Right lobe of liver (tissue), 6 donors: ENCODE measurements at regions not wholly inside any gene's neighbourhood (a gene's known extent, or its start where the extent isn't known, plus 50 kb on each side); places are given as distances from the start of the nearest gene placed in this dataset.

Experiments
- ATAC-seq, 4 donors: fragments of 200-7000 bp; cut with Tn5 transposase; one replicate each; pipeline ENCODE4 v1.9.1; 2020; ENCODE audit warnings: mild to moderate bottlenecking in 4 of 4, moderate library complexity in 4 of 4
- DNase-seq, 3 donors: peaks; one replicate each; pipeline ENCODE4 v3.0.0-alpha.2; 2020
- H3K27ac ChIP-seq, 3 donors: fragments of 200-600 bp; one replicate each; pipeline ENCODE4 v1.8.0; 2022
- H3K27me3 ChIP-seq, 2 donors: fragments of 200-600 bp; one replicate each; pipeline ENCODE4 v1.8.0; 2022
- H3K36me3 ChIP-seq, 4 donors: fragments of 200-600 bp; sonication (generic) in 1 of 4; one replicate each; pipeline versions ENCODE4 v1.5.1 to v1.8.0; 2017 to 2022; ENCODE audit warnings: control low read depth in 1 of 4
- H3K4me1 ChIP-seq, 4 donors: fragments of 200-600 bp; sonication (generic) in 1 of 4; one replicate each; pipeline versions ENCODE4 v1.5.1 to v1.8.0; 2017 to 2022; ENCODE audit warnings: control low read depth in 1 of 4
- H3K4me3 ChIP-seq, 3 donors: fragments of 200-600 bp; one replicate each; pipeline ENCODE4 v1.8.0; 2022
- H3K9me3 ChIP-seq, 4 donors: fragments of 200-600 bp; sonication (generic) in 1 of 4; one replicate each; pipeline versions ENCODE4 v1.5.1 to v1.8.0; 2017 to 2022; ENCODE audit warnings: control low read depth in 1 of 4
- POLR2A ChIP-seq: fragments of 450-650 bp; IDR thresholded peaks from one replicate; pipeline ENCODE4 v1.6.1; 2017; ENCODE audit warnings: antibody characterized with exemption, mild to moderate bottlenecking
- WGBS: methylation state at CpG from one replicate; pipeline ENCODE4 v1.1.6; 2018; ENCODE audit warnings: low coverage, low lambda C conversion rate; ENCODE audit not compliant: insufficient coverage; ENCODE audit errors: missing lambda C conversion rate; 5-methylcytosine and 5-hydroxymethylcytosine counted together
- intact Hi-C, 2 donors: fragments of 100-400 bp; cut with DNase I; formaldehyde crosslinking; loops; one replicate each; pipeline versions ENCODE4 v1.11.2 to v1.14.1; 2022
- TF ChIP-seq, protein P1 (sequence below), 4 donors: fragments of 200-600 bp in 3 of 4; fragments of 450-650 bp in 1 of 4; IDR thresholded peaks; one replicate each; pipeline versions ENCODE4 v1.5.1 to v1.8.0; 2016 to 2022; ENCODE audit warnings: antibody characterized with exemption in 4 of 4, mild to moderate bottlenecking in 2 of 4
- donor health status: DM: no; HTN: yes; CAD: no.
- donor health status: DM: no; HTN: no; CAD: no.
- donor health status: DM: no; HTN: no; CAD: no.
- donor health status: DM: no; HTN: yes; CAD: no.
- donor health status: DM: no; HTN: yes; CAD: no.

DNA sequence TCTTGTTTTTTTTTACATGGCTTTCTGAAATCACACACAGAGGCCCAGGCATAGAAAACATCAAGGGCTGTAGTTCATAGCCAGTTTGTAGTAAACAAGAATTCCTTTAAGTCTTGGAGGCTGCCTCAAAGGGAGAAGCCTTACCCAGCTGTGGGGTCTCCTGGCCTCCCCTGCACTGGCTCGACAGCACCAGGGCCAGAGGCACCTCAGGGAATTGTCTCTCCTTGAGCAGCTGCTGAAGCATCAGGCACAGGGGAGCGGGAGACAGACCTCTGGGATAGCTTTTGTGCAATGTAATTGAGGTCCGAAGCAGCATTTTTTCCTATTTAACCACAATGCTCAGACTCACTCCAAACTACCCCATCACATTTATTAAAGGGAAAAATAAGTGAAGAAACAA lies 209.1 kb downstream of the HRH4 start:
- WGBS, result 52% methylated on average over 2 of the region's 3 CpGs
- Histone ChIP-seq H3K4me3 (no peak overlapping the region), H3K27me3 (no peaks in the 10 kb centered on the region), H3K9me3 (no peaks in the 10 kb centered on the region), H3K4me1 (no peaks in the 10 kb centered on the region), H3K27ac (no peak overlapping the region), H3K36me3 (no peaks in the 10 kb centered on the region)
- ATAC-seq (no peak), DNase-seq (no peak)
- no peak for TF ChIP-seq POLR2A
- TF ChIP-seq, protein P1, sequence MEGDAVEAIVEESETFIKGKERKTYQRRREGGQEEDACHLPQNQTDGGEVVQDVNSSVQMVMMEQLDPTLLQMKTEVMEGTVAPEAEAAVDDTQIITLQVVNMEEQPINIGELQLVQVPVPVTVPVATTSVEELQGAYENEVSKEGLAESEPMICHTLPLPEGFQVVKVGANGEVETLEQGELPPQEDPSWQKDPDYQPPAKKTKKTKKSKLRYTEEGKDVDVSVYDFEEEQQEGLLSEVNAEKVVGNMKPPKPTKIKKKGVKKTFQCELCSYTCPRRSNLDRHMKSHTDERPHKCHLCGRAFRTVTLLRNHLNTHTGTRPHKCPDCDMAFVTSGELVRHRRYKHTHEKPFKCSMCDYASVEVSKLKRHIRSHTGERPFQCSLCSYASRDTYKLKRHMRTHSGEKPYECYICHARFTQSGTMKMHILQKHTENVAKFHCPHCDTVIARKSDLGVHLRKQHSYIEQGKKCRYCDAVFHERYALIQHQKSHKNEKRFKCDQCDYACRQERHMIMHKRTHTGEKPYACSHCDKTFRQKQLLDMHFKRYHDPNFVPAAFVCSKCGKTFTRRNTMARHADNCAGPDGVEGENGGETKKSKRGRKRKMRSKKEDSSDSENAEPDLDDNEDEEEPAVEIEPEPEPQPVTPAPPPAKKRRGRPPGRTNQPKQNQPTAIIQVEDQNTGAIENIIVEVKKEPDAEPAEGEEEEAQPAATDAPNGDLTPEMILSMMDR (IDR thresholded peaks at IDR 0.05), result no peak
- intact Hi-C loops, result no loop called here

DNA sequence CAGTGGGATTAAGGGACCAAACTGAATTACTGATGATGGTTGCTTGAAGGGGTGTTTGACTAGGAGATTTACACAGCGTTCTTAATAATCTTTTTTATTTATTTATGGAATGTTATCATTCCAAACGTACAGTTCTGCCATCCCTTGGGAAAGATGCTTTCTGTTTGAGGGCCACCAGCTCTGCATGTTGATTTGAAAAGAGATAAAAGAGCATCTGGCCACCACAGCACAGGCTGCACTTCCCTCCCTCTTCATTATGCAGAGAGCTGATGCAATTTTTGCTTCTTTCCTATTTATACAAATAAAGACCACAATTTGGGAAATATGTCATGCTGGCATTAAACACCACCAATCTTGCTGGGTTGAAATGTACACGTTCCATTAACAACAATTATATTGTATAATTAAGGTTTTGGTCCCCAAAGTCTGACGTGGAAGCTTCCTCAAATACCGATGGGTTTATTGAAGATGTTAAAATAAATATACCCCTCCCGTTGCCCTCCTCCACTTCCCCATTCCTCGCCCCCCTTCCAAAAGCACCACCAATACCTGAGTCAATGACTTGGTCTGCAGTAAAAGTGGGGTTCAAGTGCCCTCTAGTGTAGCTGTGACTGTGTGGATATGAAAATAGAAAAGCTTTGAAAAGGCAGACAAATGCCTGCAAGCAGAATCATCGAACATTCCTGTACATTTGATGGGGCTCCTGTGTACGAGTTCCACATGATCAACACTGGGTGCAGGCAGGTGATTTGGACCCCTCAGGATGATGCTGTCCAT lies 211.9 kb downstream of the HRH4 start:
- no peaks in the 10 kb centered on the region for H3K9me3 ChIP-seq
- no peaks in the 10 kb centered on the region for H3K36me3 ChIP-seq
- no peak overlapping the region for H3K27ac ChIP-seq
- H3K4me3 ChIP-seq, result no peak overlapping the region
- WGBS, result 27% methylated on average over 9 of the region's 9 CpGs
- DNase-seq (no peak), ATAC-seq (no peak)
- H3K27me3 ChIP-seq, result no peaks in the 10 kb centered on the region
- TF ChIP-seq, protein P1 (IDR thresholded peaks at IDR 0.05), result no peak
- TF ChIP-seq POLR2A, result no peak
- intact Hi-C loops, result no loop called here
- H3K4me1 ChIP-seq, result no peaks in the 10 kb centered on the region

DNA sequence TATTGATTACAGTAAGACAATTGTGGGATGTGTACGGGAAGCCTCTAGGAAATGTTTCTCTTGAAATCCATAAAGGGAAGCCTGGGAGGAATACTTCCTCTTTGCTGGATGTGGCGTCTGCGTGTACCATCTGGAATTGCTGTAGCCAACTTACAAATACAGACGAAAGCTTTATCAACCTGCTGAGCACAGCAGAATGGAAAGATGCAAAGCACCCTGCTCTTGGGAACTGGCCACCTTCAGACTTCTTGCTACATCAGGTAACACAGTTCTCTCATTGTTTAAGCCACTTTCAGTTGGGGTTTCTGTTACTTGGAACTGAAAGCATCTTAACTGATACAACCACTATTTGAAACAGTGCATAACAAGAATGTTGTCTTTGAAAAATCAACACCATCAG lies 213.8 kb downstream of the HRH4 start:
- intact Hi-C loops, result no loop called here
- no peaks in the 10 kb centered on the region for H3K27me3 ChIP-seq
- 63% methylated on average over 4 of the region's 4 CpGs for WGBS
- ATAC-seq (no peak), DNase-seq (no peak)
- TF ChIP-seq, protein P1 (IDR thresholded peaks at IDR 0.05), result no peak
- TF ChIP-seq POLR2A, result no peak
- no peak overlapping the region for H3K27ac ChIP-seq
- no peaks in the 10 kb centered on the region for H3K36me3 ChIP-seq
- no peaks in the 10 kb centered on the region for H3K4me1 ChIP-seq
- H3K4me3 ChIP-seq, result no peak overlapping the region
- H3K9me3 ChIP-seq, result no peaks in the 10 kb centered on the region

DNA sequence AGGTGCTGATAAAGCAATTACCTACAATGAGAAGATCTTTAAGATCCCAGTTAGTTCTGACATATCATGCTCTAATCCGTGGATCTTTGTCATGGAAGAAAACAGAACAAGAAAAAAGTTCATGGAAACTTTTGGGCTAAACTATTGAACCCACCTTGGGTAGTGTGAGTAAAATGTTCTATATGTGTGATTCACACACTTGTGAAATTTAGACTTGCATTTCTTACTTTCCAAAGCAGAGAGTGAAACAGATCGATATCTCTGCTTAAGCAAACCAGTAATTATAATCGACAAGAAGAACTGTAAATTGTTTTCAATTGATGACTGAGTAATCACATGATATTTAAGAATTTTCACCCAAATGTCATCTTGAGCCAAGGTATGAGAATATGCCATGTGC lies 214.2 kb downstream of the HRH4 start:
- TF ChIP-seq POLR2A, result no peak
- TF ChIP-seq, protein P1 (IDR thresholded peaks at IDR 0.05), result no peak
- DNase-seq (no peak), ATAC-seq (no peak)
- 54% methylated on average over 3 of the region's 3 CpGs for WGBS
- H3K9me3 ChIP-seq, result no peaks in the 10 kb centered on the region
- no peak overlapping the region for H3K27ac ChIP-seq
- H3K27me3 ChIP-seq, result no peaks in the 10 kb centered on the region
- intact Hi-C loops, result no loop called here
- H3K36me3 ChIP-seq, result no peaks in the 10 kb centered on the region
- no peak overlapping the region for H3K4me3 ChIP-seq
- no peaks in the 10 kb centered on the region for H3K4me1 ChIP-seq

DNA sequence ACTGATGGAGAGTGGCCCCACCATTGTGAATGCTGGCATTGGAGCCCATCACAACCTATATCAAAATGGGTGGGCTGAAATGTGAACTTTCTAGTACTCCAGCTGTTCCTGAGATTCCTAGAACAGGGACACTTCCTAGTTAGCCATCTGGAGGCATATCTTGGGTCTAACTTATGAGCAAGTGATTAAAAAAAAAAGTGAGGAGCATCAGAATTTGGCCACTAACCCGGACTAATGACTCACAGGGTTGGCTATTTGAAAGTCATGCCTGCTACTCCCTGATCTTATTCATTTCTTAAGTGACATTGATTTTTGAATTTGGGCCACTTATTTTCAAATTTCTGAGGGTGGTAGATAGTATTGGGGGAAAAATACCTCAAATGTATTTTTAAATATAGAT lies 216.6 kb downstream of the HRH4 start:
- DNase-seq (no peak), ATAC-seq (no peak)
- 58% methylated on average over 1 of the region's 1 CpG for WGBS
- Histone ChIP-seq H3K27ac (no peak overlapping the region), H3K4me3 (no peak overlapping the region), H3K36me3 (no peaks in the 10 kb centered on the region), H3K9me3 (no peaks in the 10 kb centered on the region), H3K27me3 (no peaks in the 10 kb centered on the region), H3K4me1 (no peaks in the 10 kb centered on the region)
- TF ChIP-seq, protein P1 (IDR thresholded peaks at IDR 0.05), result no peak
- no peak for TF ChIP-seq POLR2A
- intact Hi-C loops, result no loop called here
